IMR-90 (cell line): ENCODE measurements at regions not wholly inside any gene's neighbourhood (a gene's known extent, or its start where the extent isn't known, plus 50 kb on each side); places are given as distances from the start of the nearest gene placed in this dataset.

ENCODE experiments used
- ATAC-seq: fragments of 200-7000 bp; cut with Tn5 transposase; 2 replicates; pipeline ENCODE4 v1.9.1; 2020; ENCODE audit warnings: low read depth, mild to moderate bottlenecking, moderate library complexity
- BruUV-seq: library from RNA; stranded (reverse); fragments of 400-500 nt; replicated peaks from 2 replicates; lab custom pipeline; 2021; lab: Mats Ljungman, UMichigan
- CTCF ChIA-PET: fragments of 300-600 bp; formaldehyde crosslinking; extraction: SDS; loops from one replicate; lab custom pipeline; 2021; ENCODE audit warnings: antibody characterized with exemption; lab: Yijun Ruan, JAX
- POLR2A ChIA-PET: fragments of 300-600 bp; sonication (Branson Sonifier 250); formaldehyde crosslinking; loops from one replicate; lab custom pipeline; 2022; ENCODE audit warnings: antibody characterized with exemption; ENCODE audit not compliant: unreplicated experiment; lab: Charles Lee
- DNase-seq: peaks from one replicate; pipeline ENCODE4 v3.0.0; 2013
- H2AFZ ChIP-seq: replicated peaks from 2 replicates; pipeline ENCODE3; 2013; ENCODE audit warnings: low read length, mild to moderate bottlenecking; ENCODE audit not compliant: poor library complexity
- H2AK5ac ChIP-seq: 2 replicates; pipeline ENCODE4 v1.6.1; 2013; ENCODE audit warnings: low read depth, low read length, inconsistent platforms
- H2AK9ac ChIP-seq: replicated peaks from 2 replicates; pipeline ENCODE3; 2013; ENCODE audit warnings: mild to moderate bottlenecking, low read depth, low read length, moderate library complexity; ENCODE audit not compliant: poor library complexity
- H2BK120ac ChIP-seq: 2 replicates; pipeline ENCODE4 v1.6.1; 2013; ENCODE audit warnings: low read depth, low read length, inconsistent platforms
- H2BK15ac ChIP-seq: 3 replicates; pipeline ENCODE4 v1.6.1; 2013; ENCODE audit warnings: low read depth, low read length, inconsistent platforms
- H2BK20ac ChIP-seq: 2 replicates; pipeline ENCODE4 v1.6.1; 2013; ENCODE audit warnings: low read depth, mild to moderate bottlenecking, inconsistent platforms, low read length, moderate library complexity
- H2BK5ac ChIP-seq: 2 replicates; pipeline ENCODE4 v1.6.1; 2013; ENCODE audit warnings: mild to moderate bottlenecking, low read depth, low read length, inconsistent platforms; ENCODE audit not compliant: poor library complexity, severe bottlenecking
- H3K14ac ChIP-seq: replicated peaks from 2 replicates; pipeline ENCODE4 v1.6.1; 2013; ENCODE audit warnings: low read depth, low read length, inconsistent platforms
- H3K18ac ChIP-seq: 2 replicates; pipeline ENCODE4 v1.6.1; 2013; ENCODE audit warnings: low read depth, low read length, control low read depth
- H3K23ac ChIP-seq: 2 replicates; pipeline ENCODE4 v1.6.1; 2013; ENCODE audit warnings: low read depth, low read length, inconsistent platforms
- H3K27ac ChIP-seq: 2 replicates; pipeline ENCODE4 v1.5.1; 2013; ENCODE audit warnings: mild to moderate bottlenecking, control low read depth, low read length; ENCODE audit not compliant: insufficient read depth
- H3K27me3 ChIP-seq: 2 replicates; pipeline ENCODE4 v1.6.1; 2013; ENCODE audit warnings: low read length; ENCODE audit not compliant: control insufficient read depth, insufficient read depth
- H3K36me3 ChIP-seq: 2 replicates; pipeline ENCODE4 v1.6.1; 2013; ENCODE audit warnings: low read length, mixed read lengths; ENCODE audit not compliant: control insufficient read depth, insufficient read depth
- H3K4ac ChIP-seq: 2 replicates; pipeline ENCODE4 v1.6.1; 2013; ENCODE audit warnings: low read depth, low read length, inconsistent platforms
- H3K4me1 ChIP-seq: 2 replicates; pipeline ENCODE4 v1.6.1; 2013; ENCODE audit warnings: low read length, mixed read lengths; ENCODE audit not compliant: control insufficient read depth, insufficient read depth
- H3K4me2 ChIP-seq: 2 replicates; pipeline ENCODE4 v1.6.1; 2013; ENCODE audit warnings: low read depth, mild to moderate bottlenecking, control low read depth, low read length, moderate library complexity
- H3K4me3 ChIP-seq: 2 replicates; pipeline ENCODE4 v1.5.1; 2013; ENCODE audit warnings: low read depth, mild to moderate bottlenecking, control low read depth, low read length, moderate library complexity; ENCODE audit not compliant: insufficient read depth
- H3K56ac ChIP-seq: 2 replicates; pipeline ENCODE4 v1.6.1; 2013; ENCODE audit warnings: low read length, inconsistent platforms; ENCODE audit not compliant: insufficient read depth; ENCODE audit errors: extremely low read depth
- H3K79me1 ChIP-seq, 2 experiments: 2 replicates each; pipeline ENCODE4 v1.6.1; 2013; ENCODE audit warnings: low read length in 2 of 2, inconsistent platforms in 1 of 2, low read depth in 1 of 2
- H3K9ac ChIP-seq: 2 replicates; pipeline ENCODE4 v1.6.1; 2013; ENCODE audit warnings: low read depth, low read length, control low read depth
- H3K9me1 ChIP-seq: 2 replicates; pipeline ENCODE4 v1.6.1; 2013; ENCODE audit warnings: low read length, inconsistent platforms; ENCODE audit not compliant: insufficient read depth
- H3K9me3 ChIP-seq: 2 replicates; pipeline ENCODE4 v1.6.1; 2013; ENCODE audit warnings: low read length; ENCODE audit not compliant: control insufficient read depth, insufficient read depth
- H4K20me1 ChIP-seq: 2 replicates; pipeline ENCODE4 v1.6.1; 2013; ENCODE audit warnings: low read length, inconsistent platforms; ENCODE audit not compliant: insufficient read depth
- H4K5ac ChIP-seq: 2 replicates; pipeline ENCODE4 v1.6.1; 2013; ENCODE audit warnings: mild to moderate bottlenecking, low read depth, low read length, control low read depth
- H4K8ac ChIP-seq, 2 experiments: 2 replicates each; pipeline ENCODE4 v1.6.1; 2013; ENCODE audit warnings: low read depth in 2 of 2, low read length in 2 of 2, control low read depth in 1 of 2, inconsistent platforms in 1 of 2
- H4K91ac ChIP-seq: 2 replicates; pipeline ENCODE4 v1.6.1; 2013; ENCODE audit warnings: low read depth, low read length, inconsistent platforms; ENCODE audit not compliant: insufficient read depth
- BHLHE40 ChIP-seq: fragments of 150-350 bp; IDR thresholded peaks from 2 replicates; pipeline ENCODE4 v1.6.1; 2016; ENCODE audit warnings: mild to moderate bottlenecking, low read depth, low read length
- CEBPB ChIP-seq: IDR thresholded peaks from 2 replicates; pipeline ENCODE4 v1.6.1; 2012; ENCODE audit warnings: low read depth, low read length, improper control_type of control experiment
- CHD1 ChIP-seq: IDR thresholded peaks from 2 replicates; pipeline ENCODE4 v1.6.1; 2012; ENCODE audit warnings: low read depth, low read length, improper control_type of control experiment
- CTCF ChIP-seq: conservative IDR thresholded peaks from 2 replicates; pipeline ENCODE4 v1.5.1; 2012; ENCODE audit warnings: mild to moderate bottlenecking, low read depth, low read length, improper control_type of control experiment
- FOS ChIP-seq: fragments of 150-350 bp; IDR thresholded peaks from 2 replicates; pipeline ENCODE4 v1.6.1; 2016; ENCODE audit warnings: low read depth, low read length
- MAFK ChIP-seq: IDR thresholded peaks from 2 replicates; pipeline ENCODE4 v1.6.1; 2012; ENCODE audit warnings: low read depth, low read length, improper control_type of control experiment
- MAZ ChIP-seq: IDR thresholded peaks from 2 replicates; pipeline ENCODE4 v1.6.1; 2012; ENCODE audit warnings: low read depth, mild to moderate bottlenecking, low read length, improper control_type of control experiment, moderate library complexity, borderline replicate concordance
- MXI1 ChIP-seq: IDR thresholded peaks from 2 replicates; pipeline ENCODE4 v1.6.1; 2012; ENCODE audit warnings: low read depth, mild to moderate bottlenecking, low read length, moderate library complexity, borderline replicate concordance
- NFE2L2 ChIP-seq: fragments of 150-350 bp; IDR thresholded peaks from 2 replicates; pipeline ENCODE4 v1.6.1; 2016; ENCODE audit warnings: low read depth, mild to moderate bottlenecking, low read length
- POLR2A ChIP-seq: IDR thresholded peaks from 2 replicates; pipeline ENCODE4 v1.6.1; 2012; ENCODE audit warnings: mild to moderate bottlenecking, low read depth, low read length
- RAD21 ChIP-seq: IDR thresholded peaks from 2 replicates; pipeline ENCODE4 v1.6.1; 2012; ENCODE audit warnings: low read length, improper control_type of control experiment
- RCOR1 ChIP-seq: IDR thresholded peaks from 2 replicates; pipeline ENCODE4 v1.6.1; 2012; ENCODE audit warnings: mild to moderate bottlenecking, low read length, improper control_type of control experiment; ENCODE audit not compliant: insufficient replicate concordance
- RFX5 ChIP-seq: IDR thresholded peaks from 2 replicates; pipeline ENCODE4 v1.8.0; 2012; ENCODE audit warnings: low read depth, mild to moderate bottlenecking, low read length, moderate library complexity
- SMC3 ChIP-seq: fragments of 150-350 bp; IDR thresholded peaks from 2 replicates; pipeline ENCODE4 v1.6.1; 2016; ENCODE audit warnings: low read depth, mild to moderate bottlenecking, antibody characterized with exemption, low read length, moderate library complexity
- USF2 ChIP-seq: fragments of 150-350 bp; IDR thresholded peaks from 2 replicates; pipeline ENCODE4 v1.6.1; 2017; ENCODE audit warnings: mild to moderate bottlenecking, antibody characterized with exemption, low read length, low read depth
- WGBS, 2 experiments: methylation state at CpG; one replicate each; pipeline versions ENCODE4 v1.1.5 to v1.1.7; 2013; ENCODE audit warnings: missing lambda C conversion rate in 2 of 2; ENCODE audit not compliant: insufficient read length in 1 of 2; ENCODE audit errors: extremely low coverage in 2 of 2; 5-methylcytosine and 5-hydroxymethylcytosine counted together
- dilution Hi-C: fragments of 300-500 bp; cut with HindIII; formaldehyde crosslinking; loops from one replicate; pipeline ENCODE4 v1.14.3; 2018; ENCODE audit warnings: low sequenced_read_pairs; ENCODE audit not compliant: unreplicated experiment
- in situ Hi-C: fragments of 300-500 bp; cut with MboI; formaldehyde crosslinking; loops from 3 replicates; pipeline ENCODE4 v1.14.3; 2019; ENCODE audit warnings: low sequenced_read_pairs, inconsistent platforms, mixed read lengths
- intact Hi-C: fragments of 100-400 bp; cut with micrococcal nuclease; formaldehyde crosslinking; loops from 2 replicates; pipeline ENCODE4 v1.10.0; 2022
- TF ChIP-seq, protein P1 (sequence below): fragments of 150-350 bp; IDR thresholded peaks from 2 replicates; pipeline ENCODE4 v1.6.1; 2016; ENCODE audit warnings: low read depth, mild to moderate bottlenecking, low read length, moderate library complexity, borderline replicate concordance

DNA sequence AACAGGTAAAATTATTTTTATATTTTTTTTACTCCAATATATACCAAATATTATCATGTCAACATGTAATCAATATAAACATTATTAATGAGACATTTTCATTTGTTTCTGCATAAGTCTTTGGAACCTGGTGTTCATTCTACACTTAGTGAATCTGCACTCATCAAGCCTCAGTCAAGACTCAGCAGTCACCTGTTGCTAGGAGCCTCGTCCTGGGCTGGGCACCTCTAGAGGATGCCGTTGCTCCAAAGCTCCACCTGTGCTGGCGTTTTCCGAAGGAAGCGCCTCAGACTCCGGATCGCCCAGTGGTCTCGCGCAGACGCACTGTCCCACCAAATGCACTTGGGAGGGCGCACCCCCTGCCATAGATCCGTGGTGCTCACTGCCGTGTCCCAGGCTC is 604.7 kb upstream of the MKI67 start:
- Histone ChIP-seq H4K5ac (no peak overlapping the region), H3K23ac (no peak overlapping the region), H2BK5ac (no peak overlapping the region), H3K9ac (no peak overlapping the region), H4K8ac (no peak overlapping the region), H3K4me2 (no peak overlapping the region), H3K4me1 (no peaks in the 10 kb centered on the region), H3K14ac (no peak overlapping the region), H3K18ac (no peak overlapping the region), H2AK9ac (no peak overlapping the region), H4K20me1 (no peaks in the 10 kb centered on the region), H3K56ac (no peak overlapping the region), H3K27ac (no peak overlapping the region), H3K4ac (no peak overlapping the region), H2AK5ac (no peak overlapping the region), H2BK15ac (no peak overlapping the region), H3K4me3 (no peak overlapping the region), H3K36me3 (no peaks in the 10 kb centered on the region), H2AFZ (no peak overlapping the region), H4K91ac (no peak overlapping the region), H3K9me1 (no peaks in the 10 kb centered on the region), H2BK120ac (no peak overlapping the region), H3K79me1 (no peaks in the 10 kb centered on the region), H2BK20ac (no peak overlapping the region), H3K9me3 (peaks cover 54% of the 10 kb centered on the region), H3K27me3 (no peaks in the 10 kb centered on the region)
- in situ Hi-C loops (no loop called here), dilution Hi-C loops (no loop called here), intact Hi-C loops (no loop called here)
- ChIA-PET CTCF (no interaction called here), POLR2A (no interaction called here)
- 82% methylated on average over 6 of the region's 13 CpGs; no CpG with 5 or more reads in 1 of the 2 experiments for WGBS, 2 experiments
- BruUV-seq, result no TSS peak
- no peak for DNase-seq
- ATAC-seq, result no peak
- TF ChIP-seq CEBPB, result no peak
- TF ChIP-seq CTCF, result no peak
- TF ChIP-seq RFX5, result no peak
- no peak for TF ChIP-seq SMC3
- TF ChIP-seq CHD1, result no peak
- TF ChIP-seq RCOR1, result no peak
- no peak for TF ChIP-seq MXI1
- no peak for TF ChIP-seq RAD21
- no peak for TF ChIP-seq USF2
- TF ChIP-seq FOS, result no peak
- TF ChIP-seq, protein P1, sequence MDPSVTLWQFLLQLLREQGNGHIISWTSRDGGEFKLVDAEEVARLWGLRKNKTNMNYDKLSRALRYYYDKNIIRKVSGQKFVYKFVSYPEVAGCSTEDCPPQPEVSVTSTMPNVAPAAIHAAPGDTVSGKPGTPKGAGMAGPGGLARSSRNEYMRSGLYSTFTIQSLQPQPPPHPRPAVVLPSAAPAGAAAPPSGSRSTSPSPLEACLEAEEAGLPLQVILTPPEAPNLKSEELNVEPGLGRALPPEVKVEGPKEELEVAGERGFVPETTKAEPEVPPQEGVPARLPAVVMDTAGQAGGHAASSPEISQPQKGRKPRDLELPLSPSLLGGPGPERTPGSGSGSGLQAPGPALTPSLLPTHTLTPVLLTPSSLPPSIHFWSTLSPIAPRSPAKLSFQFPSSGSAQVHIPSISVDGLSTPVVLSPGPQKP, result no peak
- TF ChIP-seq POLR2A, result no peak
- TF ChIP-seq MAZ, result no peak
- no peak for TF ChIP-seq BHLHE40
- TF ChIP-seq MAFK, result no peak
- TF ChIP-seq NFE2L2, result no peak
